Neuronal stem cell (in vitro differentiated cells): ENCODE measurements at regions not wholly inside any gene's neighbourhood (a gene's known extent, or its start where the extent isn't known, plus 50 kb on each side); places are given as distances from the start of the nearest gene placed in this dataset.

Source experiments
- DNase-seq: peaks from one replicate; pipeline ENCODE4 v3.0.0-alpha.2; 2013; ENCODE audit warnings: low spot score
- H2AFZ ChIP-seq: one replicate; pipeline ENCODE4 v1.6.1; 2013; ENCODE audit warnings: mild to moderate bottlenecking, low read length, inconsistent platforms
- H2AK5ac ChIP-seq: 2 replicates; pipeline ENCODE4 v1.6.1; 2013; ENCODE audit warnings: low read depth, mild to moderate bottlenecking, inconsistent platforms, low read length, moderate library complexity, mixed read lengths
- H2BK120ac ChIP-seq: 2 replicates; pipeline ENCODE4 v1.6.1; 2013; ENCODE audit warnings: low read depth, mild to moderate bottlenecking, inconsistent platforms, low read length, moderate library complexity, mixed read lengths
- H2BK12ac ChIP-seq: one replicate; pipeline ENCODE4 v1.6.1; 2013; ENCODE audit warnings: low read length, inconsistent platforms
- H2BK15ac ChIP-seq: 2 replicates; pipeline ENCODE4 v1.6.1; 2013; ENCODE audit warnings: mild to moderate bottlenecking, low read length, inconsistent platforms, mixed read lengths
- H2BK5ac ChIP-seq: one replicate; pipeline ENCODE4 v1.6.1; 2013; ENCODE audit warnings: inconsistent platforms, mild to moderate bottlenecking, low read length, moderate library complexity
- H3K14ac ChIP-seq: one replicate; pipeline ENCODE4 v1.6.1; 2013; ENCODE audit warnings: low read length, inconsistent platforms
- H3K18ac ChIP-seq: 2 replicates; pipeline ENCODE4 v1.6.1; 2013; ENCODE audit warnings: low read length, inconsistent platforms
- H3K23ac ChIP-seq: 2 replicates; pipeline ENCODE4 v1.6.1; 2013; ENCODE audit warnings: low read depth, mild to moderate bottlenecking, mixed read lengths, low read length, inconsistent platforms; ENCODE audit not compliant: poor library complexity
- H3K27ac ChIP-seq: replicated peaks from 3 replicates; pipeline ENCODE4 v1.5.1; 2013; ENCODE audit warnings: low read length, inconsistent platforms
- H3K27me3 ChIP-seq, 3 experiments: 2 replicates each; pipeline ENCODE4 v1.6.1; 2013; ENCODE audit warnings: low read length in 3 of 3, mild to moderate bottlenecking in 2 of 3, inconsistent platforms in 1 of 3, low read depth in 1 of 3, mixed read lengths in 1 of 3, moderate library complexity in 1 of 3; ENCODE audit not compliant: control insufficient read depth in 3 of 3, insufficient read depth in 3 of 3
- H3K36me3 ChIP-seq, 2 donors: replicated peaks in 1 of 2; 2 replicates each; pipeline ENCODE4 v1.6.1; 2013; ENCODE audit warnings: low read length in 2 of 2; ENCODE audit not compliant: control insufficient read depth in 2 of 2, insufficient read depth in 2 of 2
- H3K4ac ChIP-seq: 2 replicates; pipeline ENCODE4 v1.6.1; 2013; ENCODE audit warnings: inconsistent platforms, mild to moderate bottlenecking, low read length, moderate library complexity
- H3K4me1 ChIP-seq, 2 donors: 1 replicate in 1 of 2; 2 replicates in 1 of 2; pipeline ENCODE4 v1.6.1; 2013; ENCODE audit warnings: low read length in 2 of 2, low read depth in 1 of 2; ENCODE audit not compliant: control insufficient read depth in 2 of 2, insufficient read depth in 1 of 2
- H3K4me2 ChIP-seq: one replicate; pipeline ENCODE4 v1.6.1; 2013; ENCODE audit warnings: mild to moderate bottlenecking, low read length, inconsistent platforms; ENCODE audit not compliant: insufficient read depth, poor library complexity, severe bottlenecking
- H3K4me3 ChIP-seq, 2 donors: 2 replicates each; pipeline ENCODE4 v1.5.1; 2013; ENCODE audit warnings: low read length in 2 of 2, mild to moderate bottlenecking in 2 of 2, inconsistent platforms in 1 of 2, moderate library complexity in 1 of 2
- H3K79me1 ChIP-seq: one replicate; pipeline ENCODE4 v1.6.1; 2013; ENCODE audit warnings: low read depth, mild to moderate bottlenecking, inconsistent platforms, low read length, moderate library complexity
- H3K9ac ChIP-seq: one replicate; pipeline ENCODE4 v1.6.1; 2013; ENCODE audit warnings: mild to moderate bottlenecking, low read depth, low read length, inconsistent platforms; ENCODE audit not compliant: poor library complexity
- H3K9me3 ChIP-seq, 2 donors: replicated peaks in 1 of 2; 2 replicates each; pipeline versions ENCODE3 to v1.6.1; 2013; ENCODE audit warnings: low read length in 2 of 2, mild to moderate bottlenecking in 2 of 2, inconsistent platforms in 1 of 2, low read depth in 1 of 2, mixed read lengths in 1 of 2, moderate library complexity in 1 of 2; ENCODE audit not compliant: control insufficient read depth in 2 of 2, insufficient read depth in 1 of 2
- H4K8ac ChIP-seq: one replicate; pipeline ENCODE4 v1.6.1; 2013; ENCODE audit warnings: low read depth, mild to moderate bottlenecking, inconsistent platforms, low read length, moderate library complexity
- H4K91ac ChIP-seq: one replicate; pipeline ENCODE4 v1.6.1; 2013; ENCODE audit warnings: low read length, low read depth, mild to moderate bottlenecking, inconsistent platforms; ENCODE audit not compliant: poor library complexity
- WGBS, 2 donors: extraction: QIAGEN DNeasy Blood & Tissue Kit; methylation state at CpG; one replicate each; pipeline ENCODE4 v1.1.7; 2013; ENCODE audit warnings: missing lambda C conversion rate in 2 of 2, mixed read lengths in 1 of 2; ENCODE audit not compliant: insufficient read length in 2 of 2, insufficient replicate concordance in 1 of 2; ENCODE audit errors: extremely low coverage in 2 of 2; 5-methylcytosine and 5-hydroxymethylcytosine counted together

DNA sequence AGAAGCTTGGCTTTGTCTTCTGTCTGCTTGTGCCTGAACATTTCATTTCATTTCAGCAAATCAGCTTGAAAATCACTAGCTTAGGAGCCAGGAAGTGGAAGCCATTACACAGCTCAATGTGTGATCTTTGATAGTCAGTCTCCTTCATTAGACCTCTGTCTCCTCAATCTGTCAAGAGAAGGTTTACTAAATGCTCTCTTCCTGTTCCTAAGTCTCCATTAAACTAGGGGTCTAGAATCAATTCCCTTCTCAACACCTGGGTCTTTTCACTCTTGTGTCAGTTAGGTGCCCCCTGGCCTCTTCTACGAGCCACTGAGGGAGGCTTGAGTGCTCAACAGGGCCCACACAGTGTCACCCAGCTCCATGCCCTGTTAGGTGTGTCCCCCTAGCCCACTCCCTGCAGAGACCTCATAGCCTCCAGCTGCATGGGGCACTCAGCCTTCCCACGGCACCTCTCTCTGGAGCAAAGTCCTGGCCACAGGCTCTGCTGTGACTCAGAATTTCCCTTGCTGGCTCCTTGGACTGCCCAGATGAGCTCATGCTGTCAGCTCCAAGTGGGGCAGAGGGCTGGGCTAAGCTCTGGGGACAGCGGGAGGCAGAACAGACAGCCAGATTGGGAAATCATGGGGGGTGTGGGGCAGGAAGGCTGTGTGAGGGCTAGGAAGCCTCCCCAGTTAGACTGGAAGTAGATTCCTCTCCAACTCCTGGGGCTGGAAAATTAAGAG is 115.7 kb upstream of the IPO9 start:
- no peak for DNase-seq
- no peaks in the 10 kb centered on the region for H3K27me3 ChIP-seq
- H3K9ac ChIP-seq, result no peak overlapping the region
- no peak overlapping the region for H3K23ac ChIP-seq
- no peak overlapping the region for H4K8ac ChIP-seq
- H3K36me3 ChIP-seq, result peaks cover 0 to 54% of the 10 kb centered on the region in 2 donors
- peak overlapping the region; percentile 38 for H2AK5ac ChIP-seq
- H4K91ac ChIP-seq, result peak overlapping the region; percentile 90
- no peak overlapping the region for H3K4me3 ChIP-seq
- peaks cover 9 to 27% of the 10 kb centered on the region in 2 donors for H3K4me1 ChIP-seq
- H2BK12ac ChIP-seq, result peak overlapping the region; percentile 59
- H3K4me2 ChIP-seq, result no peak overlapping the region
- H3K4ac ChIP-seq, result peak overlapping the region; percentile 72
- no peak overlapping the region for H2AFZ ChIP-seq
- WGBS, 2 donors, result no CpG with 5 or more reads among the region's 3 CpGs
- H3K14ac ChIP-seq, result no peak overlapping the region
- H3K9me3 ChIP-seq, result no peaks in the 10 kb centered on the region
- peak overlapping the region; percentile 90 for H2BK15ac ChIP-seq
- H3K79me1 ChIP-seq, result no peaks in the 10 kb centered on the region
- H3K27ac ChIP-seq, result no peak overlapping the region
- H2BK120ac ChIP-seq, result peak overlapping the region; percentile 37
- peak overlapping the region; percentile 63 for H2BK5ac ChIP-seq
- H3K18ac ChIP-seq, result peak overlapping the region; percentile 93

- H2BK5ac ChIP-seq, result no peak overlapping the region
- peak overlapping the region; percentile 6 for H3K18ac ChIP-seq
- H3K4ac ChIP-seq, result no peak overlapping the region
- no peaks in the 10 kb centered on the region for H3K27me3 ChIP-seq
- no peak overlapping the region for H3K4me2 ChIP-seq
- no peak overlapping the region for H2BK15ac ChIP-seq
- no peak for DNase-seq
- no peak overlapping the region for H3K4me3 ChIP-seq
- peaks cover 6 to 37% of the 10 kb centered on the region in 2 donors for H3K4me1 ChIP-seq
- H3K27ac ChIP-seq, result peak overlapping the region; percentile 4
- H2BK12ac ChIP-seq, result no peak overlapping the region
- no peak overlapping the region for H3K9ac ChIP-seq
- H2AK5ac ChIP-seq, result peak overlapping the region; percentile 58
- H4K8ac ChIP-seq, result no peak overlapping the region
- no peak overlapping the region for H3K23ac ChIP-seq
- peaks cover 0 to 69% of the 10 kb centered on the region in 2 donors for H3K36me3 ChIP-seq
- H2BK120ac ChIP-seq, result peak overlapping the region; percentile 21
- no peak overlapping the region for H3K14ac ChIP-seq
- no peaks in the 10 kb centered on the region for H3K9me3 ChIP-seq
- H4K91ac ChIP-seq, result no peak overlapping the region
- WGBS, 2 donors, result no CpG with 5 or more reads among the region's 9 CpGs
- H3K79me1 ChIP-seq, result no peaks in the 10 kb centered on the region
- no peak overlapping the region for H2AFZ ChIP-seq
Observed at GRCh38 chr1:201714542-201715329, 114.2 kb upstream of the IPO9 start.

DNA sequence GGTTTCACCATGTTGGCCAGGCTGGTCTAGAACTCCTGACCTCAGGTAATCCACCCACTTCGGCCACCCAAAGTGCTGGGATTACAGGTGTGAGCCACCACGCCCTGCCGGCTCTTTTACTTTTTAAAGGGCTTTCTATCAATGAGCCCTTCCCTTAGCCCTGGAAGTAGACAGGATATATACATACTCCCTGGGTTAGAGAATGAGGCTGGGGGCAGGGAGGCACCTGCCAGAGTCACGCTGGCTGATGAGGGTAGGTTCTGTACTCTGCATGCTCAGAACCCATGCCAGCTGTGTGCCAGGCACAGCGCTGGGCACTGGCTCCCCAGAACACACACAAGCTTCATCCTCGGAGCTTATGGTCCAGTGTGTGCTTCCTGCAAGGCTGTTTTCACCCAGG is 113.6 kb upstream of the IPO9 start:
- Histone ChIP-seq H3K4me2 (no peak overlapping the region), H3K79me1 (no peaks in the 10 kb centered on the region), H4K91ac (no peak overlapping the region), H2AK5ac (peak overlapping the region; percentile 64), H3K4ac (no peak overlapping the region), H2BK12ac (no peak overlapping the region), H2BK5ac (no peak overlapping the region), H3K36me3 (peaks cover 0 to 75% of the 10 kb centered on the region in 2 donors), H3K4me3 (no peak overlapping the region), H2BK15ac (no peak overlapping the region), H3K9ac (no peak overlapping the region), H3K27me3 (no peaks in the 10 kb centered on the region), H2AFZ (no peak overlapping the region), H3K14ac (no peak overlapping the region), H3K4me1 (peaks cover 10 to 41% of the 10 kb centered on the region in 2 donors), H2BK120ac (no peak overlapping the region), H4K8ac (no peak overlapping the region), H3K27ac (no peak overlapping the region), H3K9me3 (no peaks in the 10 kb centered on the region), H3K23ac (no peak overlapping the region), H3K18ac (peak overlapping the region; percentile 75)
- no peak for DNase-seq
- WGBS, 2 donors, result no CpG with 5 or more reads among the region's 6 CpGs
